CD14-positive monocyte (primary cell): ENCODE measurements at regions not wholly inside any gene's neighbourhood (a gene's known extent, or its start where the extent isn't known, plus 50 kb on each side); places are given as distances from the start of the nearest gene placed in this dataset.

Experiments
- DNase-seq, 3 donors: peaks; one replicate each; pipeline ENCODE4 v3.0.0-alpha.2; 2011 to 2022
- H2AFZ ChIP-seq: 2 replicates; pipeline ENCODE4 v1.6.0; 2012; ENCODE audit warnings: mild to moderate bottlenecking, low read depth, low read length, inconsistent platforms; ENCODE audit not compliant: insufficient read depth, poor library complexity, severe bottlenecking
- H3K27ac ChIP-seq, 2 donors: 1 replicate in 1 of 2; 2 replicates in 1 of 2; pipeline ENCODE4 v1.5.1; 2012 to 2013; ENCODE audit warnings: low read length in 2 of 2, control low read depth in 1 of 2, inconsistent platforms in 1 of 2, low read depth in 1 of 2, mild to moderate bottlenecking in 1 of 2
- H3K27me3 ChIP-seq, 2 donors: one replicate each; pipeline versions ENCODE4 v1.6.0 to v1.6.1; 2011 to 2013; ENCODE audit warnings: low read length in 2 of 2; ENCODE audit not compliant: control insufficient read depth in 2 of 2, insufficient read depth in 2 of 2
- H3K36me3 ChIP-seq, 2 donors: replicated peaks in 1 of 2; 1 replicate in 1 of 2; 2 replicates in 1 of 2; pipeline versions ENCODE4 v1.5.1 to v1.6.1; 2012 to 2013; ENCODE audit warnings: low read length in 2 of 2, control low read depth in 1 of 2, inconsistent platforms in 1 of 2, mild to moderate bottlenecking in 1 of 2; ENCODE audit not compliant: insufficient read depth in 2 of 2, control insufficient read depth in 1 of 2
- H3K4me1 ChIP-seq, 2 donors: 1 replicate in 1 of 2; 2 replicates in 1 of 2; pipeline versions ENCODE4 v1.5.1 to v1.6.1; 2012 to 2013; ENCODE audit warnings: low read length in 2 of 2, control low read depth in 1 of 2, inconsistent platforms in 1 of 2, mild to moderate bottlenecking in 1 of 2, moderate library complexity in 1 of 2; ENCODE audit not compliant: insufficient read depth in 2 of 2, control insufficient read depth in 1 of 2
- H3K4me2 ChIP-seq: replicated peaks from 2 replicates; pipeline ENCODE3; 2012; ENCODE audit warnings: low read length, moderate library complexity, mild to moderate bottlenecking; ENCODE audit not compliant: poor library complexity, severe bottlenecking; ENCODE audit errors: extremely low read depth
- H3K4me3 ChIP-seq, 3 experiments: fragments of 200-600 bp in 1 of 3; sonication (generic) in 1 of 3; replicated peaks in 1 of 3; 1 replicate in 2 of 3; 2 replicates in 1 of 3; pipeline ENCODE4 v1.5.1; 2011 to 2013; ENCODE audit warnings: low read length in 3 of 3, mild to moderate bottlenecking in 3 of 3, control low read depth in 2 of 3, low read depth in 2 of 3, inconsistent platforms in 1 of 3, moderate library complexity in 1 of 3
- H3K79me2 ChIP-seq: 2 replicates; pipeline ENCODE4 v1.6.0; 2012; ENCODE audit warnings: mild to moderate bottlenecking, control low read depth, inconsistent platforms, low read length, moderate library complexity; ENCODE audit not compliant: insufficient read depth
- H3K9ac ChIP-seq: 2 replicates; pipeline ENCODE4 v1.6.0; 2017; ENCODE audit warnings: low read length, mild to moderate bottlenecking; ENCODE audit not compliant: insufficient read depth, poor library complexity, severe bottlenecking
- H3K9me3 ChIP-seq, 2 donors: replicated peaks in 1 of 2; 1 replicate in 1 of 2; 2 replicates in 1 of 2; pipeline versions ENCODE4 v1.5.1 to v1.6.1; 2012 to 2013; ENCODE audit warnings: low read length in 2 of 2, control low read depth in 1 of 2; ENCODE audit not compliant: control insufficient read depth in 1 of 2, insufficient read depth in 1 of 2
- H4K20me1 ChIP-seq: 2 replicates; pipeline ENCODE4 v1.6.0; 2012; ENCODE audit warnings: mild to moderate bottlenecking, low read length, control low read depth, moderate library complexity; ENCODE audit not compliant: insufficient read depth
- H3K27ac Mint-ChIP-seq, 7 donors: one replicate each; pipeline ENCODE4 v1.8.0; 2020; ENCODE audit warnings: mild to moderate bottlenecking in 7 of 7, mixed read lengths in 7 of 7, moderate library complexity in 6 of 7, inconsistent platforms in 2 of 7
- H3K27me3 Mint-ChIP-seq, 3 donors: one replicate each; pipeline ENCODE4 v1.8.0; 2021 to 2022; ENCODE audit warnings: low read depth in 3 of 3, mild to moderate bottlenecking in 3 of 3, mixed read lengths in 3 of 3, moderate library complexity in 3 of 3, inconsistent platforms in 1 of 3
- H3K36me3 Mint-ChIP-seq, 2 donors: one replicate each; pipeline ENCODE4 v1.8.0; 2020; ENCODE audit warnings: mixed read lengths in 2 of 2, inconsistent platforms in 1 of 2, mild to moderate bottlenecking in 1 of 2
- H3K4me1 Mint-ChIP-seq: one replicate; pipeline ENCODE4 v1.8.0; 2020; ENCODE audit warnings: mild to moderate bottlenecking, mixed read lengths
- H3K4me3 Mint-ChIP-seq, 2 donors: one replicate each; pipeline ENCODE4 v1.8.0; 2020; ENCODE audit warnings: mild to moderate bottlenecking in 2 of 2, mixed read lengths in 2 of 2, moderate library complexity in 1 of 2
- H3K9me3 Mint-ChIP-seq, 7 donors: one replicate each; pipeline ENCODE4 v1.8.0; 2020 to 2022; ENCODE audit warnings: mixed read lengths in 7 of 7, mild to moderate bottlenecking in 6 of 7, moderate library complexity in 6 of 7, inconsistent platforms in 2 of 7
- WGBS: methylation state at CpG from one replicate; pipeline ENCODE4 v1.1.5; 2013; ENCODE audit warnings: missing lambda C conversion rate; ENCODE audit not compliant: insufficient coverage; 5-methylcytosine and 5-hydroxymethylcytosine counted together
- intact Hi-C, 2 donors: fragments of 100-400 bp; cut with micrococcal nuclease; formaldehyde crosslinking; loops; one replicate each; pipeline versions ENCODE4 v1.15.0 to v1.15.1; 2023
- TF ChIP-seq, protein P1 (sequence below): fragments of 200-600 bp; IDR thresholded peaks from one replicate; pipeline ENCODE4 v1.8.0; 2022; ENCODE audit warnings: antibody characterized with exemption, mild to moderate bottlenecking

DNA sequence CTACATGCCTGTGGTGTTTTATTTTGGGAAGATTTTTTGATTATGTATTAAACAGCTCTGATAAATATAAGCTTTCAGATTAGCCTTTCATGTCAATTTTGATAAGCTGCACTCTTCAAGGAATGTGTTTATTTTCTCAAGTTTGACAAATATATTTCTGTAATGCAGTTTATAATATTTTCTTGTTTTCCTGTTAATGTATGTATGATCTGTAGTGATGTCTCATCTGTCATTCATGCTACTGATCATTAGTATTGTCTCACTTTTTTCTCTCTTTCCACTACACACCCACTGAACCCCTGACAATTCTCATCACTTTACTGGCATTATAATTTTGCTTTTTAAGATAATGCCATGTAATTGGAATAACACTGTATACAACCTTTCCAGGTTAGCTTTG is 100.9 kb downstream of the TMEM18 start:
- H3K27me3 Mint-ChIP-seq = peaks cover 0 to 2% (median 0%) of the 10 kb centered on the region in 3 donors
- no peaks in the 10 kb centered on the region for H3K4me1 ChIP-seq

GRCh38 chr2:575727-576236 is 101.4 kb downstream of the TMEM18 start:
- WGBS = 71% methylated on average over 1 of the region's 1 CpG

More for the DNA sequence above, 100.9 kb downstream of the TMEM18 start:
- Histone ChIP-seq H3K4me2 (no peak overlapping the region), H3K27ac (no peak overlapping the region), H4K20me1 (no peaks in the 10 kb centered on the region), H3K9me3 (peaks cover 0 to 17% of the 10 kb centered on the region in 2 donors), H3K27me3 (no peaks in the 10 kb centered on the region), H3K36me3 (no peaks in the 10 kb centered on the region), H3K9ac (no peak overlapping the region), H3K79me2 (no peaks in the 10 kb centered on the region), H3K4me3 (no peak overlapping the region), H2AFZ (no peak overlapping the region)
- H3K27ac Mint-ChIP-seq = no peak overlapping the region
- peaks cover 1 to 19% (median 15%) of the 10 kb centered on the region in 7 donors for H3K9me3 Mint-ChIP-seq
- TF ChIP-seq, protein P1, sequence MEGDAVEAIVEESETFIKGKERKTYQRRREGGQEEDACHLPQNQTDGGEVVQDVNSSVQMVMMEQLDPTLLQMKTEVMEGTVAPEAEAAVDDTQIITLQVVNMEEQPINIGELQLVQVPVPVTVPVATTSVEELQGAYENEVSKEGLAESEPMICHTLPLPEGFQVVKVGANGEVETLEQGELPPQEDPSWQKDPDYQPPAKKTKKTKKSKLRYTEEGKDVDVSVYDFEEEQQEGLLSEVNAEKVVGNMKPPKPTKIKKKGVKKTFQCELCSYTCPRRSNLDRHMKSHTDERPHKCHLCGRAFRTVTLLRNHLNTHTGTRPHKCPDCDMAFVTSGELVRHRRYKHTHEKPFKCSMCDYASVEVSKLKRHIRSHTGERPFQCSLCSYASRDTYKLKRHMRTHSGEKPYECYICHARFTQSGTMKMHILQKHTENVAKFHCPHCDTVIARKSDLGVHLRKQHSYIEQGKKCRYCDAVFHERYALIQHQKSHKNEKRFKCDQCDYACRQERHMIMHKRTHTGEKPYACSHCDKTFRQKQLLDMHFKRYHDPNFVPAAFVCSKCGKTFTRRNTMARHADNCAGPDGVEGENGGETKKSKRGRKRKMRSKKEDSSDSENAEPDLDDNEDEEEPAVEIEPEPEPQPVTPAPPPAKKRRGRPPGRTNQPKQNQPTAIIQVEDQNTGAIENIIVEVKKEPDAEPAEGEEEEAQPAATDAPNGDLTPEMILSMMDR = no peak
- H3K4me3 Mint-ChIP-seq = no peak overlapping the region
- DNase-seq = no peak
- H3K36me3 Mint-ChIP-seq = no peaks in the 10 kb centered on the region
- intact Hi-C loops = no loop called here
- no peaks in the 10 kb centered on the region for H3K4me1 Mint-ChIP-seq

More at GRCh38 chr2:575727-576236, 101.4 kb downstream of the TMEM18 start:
- no peak for DNase-seq
- Mint-ChIP-seq H3K36me3 (no peaks in the 10 kb centered on the region), H3K27me3 (peaks cover 0 to 2% (median under 1%) of the 10 kb centered on the region in 3 donors), H3K27ac (no peak overlapping the region), H3K9me3 (peaks cover 1 to 21% (median 15%) of the 10 kb centered on the region in 7 donors), H3K4me1 (no peaks in the 10 kb centered on the region), H3K4me3 (no peak overlapping the region)
- Histone ChIP-seq H3K27ac (no peak overlapping the region), H3K36me3 (no peaks in the 10 kb centered on the region), H3K4me2 (no peak overlapping the region), H3K4me3 (no peak overlapping the region), H3K27me3 (no peaks in the 10 kb centered on the region), H4K20me1 (no peaks in the 10 kb centered on the region), H2AFZ (no peak overlapping the region), H3K4me1 (no peaks in the 10 kb centered on the region), H3K79me2 (no peaks in the 10 kb centered on the region), H3K9me3 (peaks cover 0 to 17% of the 10 kb centered on the region in 2 donors), H3K9ac (no peak overlapping the region)
- intact Hi-C loops = no loop called here
- TF ChIP-seq, protein P1 = no peak
